H9 (cell line): ENCODE measurements at regions not wholly inside any gene's neighbourhood (a gene's known extent, or its start where the extent isn't known, plus 50 kb on each side); places are given as distances from the start of the nearest gene placed in this dataset.
A peak's percentile ranks its signal among the peaks of the same experiment; 100 is the strongest.

Experiments used
- DNase-seq: peaks from one replicate; pipeline ENCODE4 v3.0.0-alpha.2; 2017
- H2AFZ ChIP-seq: one replicate; pipeline ENCODE4 v1.6.1; 2013; ENCODE audit warnings: mild to moderate bottlenecking, low read length, control low read depth, moderate library complexity
- H2AK5ac ChIP-seq: 2 replicates; pipeline ENCODE4 v1.6.1; 2013; ENCODE audit warnings: low read length, control low read depth, mixed read lengths; ENCODE audit not compliant: insufficient read length
- H2BK120ac ChIP-seq: one replicate; pipeline ENCODE4 v1.6.1; 2013; ENCODE audit warnings: low read depth, mild to moderate bottlenecking, low read length, control low read depth, inconsistent platforms; ENCODE audit not compliant: poor library complexity, severe bottlenecking
- H2BK12ac ChIP-seq: 2 replicates; pipeline ENCODE4 v1.6.1; 2013; ENCODE audit warnings: low read length, control low read depth, mixed read lengths, low read depth; ENCODE audit not compliant: insufficient read length
- H2BK15ac ChIP-seq: 2 replicates; pipeline ENCODE4 v1.6.1; 2013; ENCODE audit warnings: low read depth, low read length, control low read depth
- H2BK20ac ChIP-seq: one replicate; pipeline ENCODE4 v1.6.1; 2013; ENCODE audit warnings: low read depth, mild to moderate bottlenecking, low read length, control low read depth, inconsistent platforms; ENCODE audit not compliant: poor library complexity, severe bottlenecking
- H2BK5ac ChIP-seq: 2 replicates; pipeline ENCODE4 v1.6.1; 2013; ENCODE audit warnings: low read length, control low read depth, mixed read lengths; ENCODE audit not compliant: insufficient read length
- H3K14ac ChIP-seq: 2 replicates; pipeline ENCODE4 v1.6.1; 2013; ENCODE audit warnings: low read length, control low read depth; ENCODE audit not compliant: insufficient read depth
- H3K18ac ChIP-seq: 2 replicates; pipeline ENCODE4 v1.6.1; 2013; ENCODE audit warnings: low read depth, mild to moderate bottlenecking, mixed read lengths, low read length, control low read depth; ENCODE audit not compliant: insufficient read length
- H3K23ac ChIP-seq: 2 replicates; pipeline ENCODE4 v1.6.1; 2013; ENCODE audit warnings: low read length, control low read depth, mixed read lengths, low read depth; ENCODE audit not compliant: insufficient read length
- H3K23me2 ChIP-seq: 2 replicates; pipeline ENCODE4 v1.6.1; 2013; ENCODE audit warnings: low read depth, mild to moderate bottlenecking, mixed read lengths, low read length, control low read depth; ENCODE audit not compliant: insufficient read length, poor library complexity, severe bottlenecking
- H3K27ac ChIP-seq: 2 replicates; pipeline ENCODE4 v1.5.1; 2013; ENCODE audit warnings: low read length, control low read depth, mixed read lengths, low read depth; ENCODE audit not compliant: insufficient read length
- H3K27me3 ChIP-seq: 2 replicates; pipeline ENCODE4 v1.6.1; 2013; ENCODE audit warnings: low read length, control low read depth, inconsistent platforms; ENCODE audit not compliant: insufficient read depth
- H3K4ac ChIP-seq: 2 replicates; pipeline ENCODE4 v1.6.1; 2013; ENCODE audit warnings: low read depth, mild to moderate bottlenecking, control low read depth, inconsistent platforms, low read length, moderate library complexity
- H3K4me1 ChIP-seq: 2 replicates; pipeline ENCODE4 v1.6.1; 2013; ENCODE audit warnings: low read length, control low read depth, inconsistent platforms; ENCODE audit not compliant: insufficient read depth
- H3K4me2 ChIP-seq: 2 replicates; pipeline ENCODE4 v1.6.1; 2013; ENCODE audit warnings: low read length, control low read depth, mixed read lengths; ENCODE audit not compliant: insufficient read length, insufficient read depth
- H3K56ac ChIP-seq: 2 replicates; pipeline ENCODE4 v1.6.1; 2013; ENCODE audit warnings: low read depth, mild to moderate bottlenecking, mixed read lengths, low read length, control low read depth; ENCODE audit not compliant: insufficient read length
- H3K79me1 ChIP-seq: 2 replicates; pipeline ENCODE4 v1.6.1; 2013; ENCODE audit warnings: low read depth, mild to moderate bottlenecking, moderate library complexity, low read length, control low read depth, inconsistent platforms; ENCODE audit not compliant: insufficient read depth, poor library complexity, severe bottlenecking
- H3K79me2 ChIP-seq: 2 replicates; pipeline ENCODE4 v1.6.1; 2013; ENCODE audit warnings: low read length, control low read depth, inconsistent platforms; ENCODE audit not compliant: insufficient read depth
- H3K9ac ChIP-seq: 2 replicates; pipeline ENCODE4 v1.6.1; 2013; ENCODE audit warnings: low read length, control low read depth, mixed read lengths; ENCODE audit not compliant: insufficient read length; ENCODE audit errors: extremely low read depth
- H3K9me3 ChIP-seq: one replicate; pipeline ENCODE4 v1.6.1; 2013; ENCODE audit warnings: low read depth, low read length, inconsistent platforms; ENCODE audit not compliant: control insufficient read depth
- H3T11ph ChIP-seq: one replicate; pipeline ENCODE4 v1.6.1; 2013; ENCODE audit warnings: mild to moderate bottlenecking, low read length, control low read depth, inconsistent platforms
- H4K20me1 ChIP-seq: one replicate; pipeline ENCODE4 v1.6.1; 2013; ENCODE audit not compliant: control insufficient read depth, insufficient read length, insufficient read depth
- H4K5ac ChIP-seq: 2 replicates; pipeline ENCODE4 v1.6.1; 2013; ENCODE audit warnings: low read depth, mild to moderate bottlenecking, mixed read lengths, low read length, control low read depth; ENCODE audit not compliant: insufficient read length
- H4K8ac ChIP-seq: replicated peaks from 2 replicates; pipeline ENCODE4 v1.6.1; 2013; ENCODE audit warnings: low read length, control low read depth, mixed read lengths, low read depth; ENCODE audit not compliant: insufficient read length
- H4K91ac ChIP-seq: 2 replicates; pipeline ENCODE4 v1.6.1; 2013; ENCODE audit warnings: low read depth, mild to moderate bottlenecking, moderate library complexity, mixed read lengths, low read length, control low read depth; ENCODE audit not compliant: insufficient read length
- H3K27ac Mint-ChIP-seq, 3 experiments: 2 replicates in 2 of 3; 3 replicates in 1 of 3; pipeline ENCODE4 v1.8.0; 2020 to 2021; ENCODE audit warnings: mixed read lengths in 3 of 3, mild to moderate bottlenecking in 1 of 3, moderate library complexity in 1 of 3
- H3K27me3 Mint-ChIP-seq: 2 replicates; pipeline ENCODE4 v1.8.0; 2021; ENCODE audit warnings: low read depth, mild to moderate bottlenecking, moderate library complexity, mixed read lengths
- H3K36me3 Mint-ChIP-seq, 3 experiments: 2 replicates in 2 of 3; 3 replicates in 1 of 3; pipeline ENCODE4 v1.8.0; 2020 to 2021; ENCODE audit warnings: low read depth in 3 of 3, mixed read lengths in 3 of 3; ENCODE audit not compliant: insufficient read depth in 1 of 3
- H3K4me1 Mint-ChIP-seq, 2 experiments: 2 replicates each; pipeline ENCODE4 v1.8.0; 2020; ENCODE audit warnings: mixed read lengths in 2 of 2
- H3K4me3 Mint-ChIP-seq, 2 experiments: 2 replicates in 1 of 2; 3 replicates in 1 of 2; pipeline ENCODE4 v1.8.0; 2020 to 2021; ENCODE audit warnings: mild to moderate bottlenecking in 2 of 2, mixed read lengths in 2 of 2, moderate library complexity in 1 of 2
- H3K9me3 Mint-ChIP-seq, 2 experiments: 2 replicates in 1 of 2; 3 replicates in 1 of 2; pipeline ENCODE4 v1.8.0; 2020; ENCODE audit warnings: mild to moderate bottlenecking in 2 of 2, mixed read lengths in 2 of 2, moderate library complexity in 1 of 2
- WGBS: extraction: QIAGEN DNeasy Blood & Tissue Kit; methylation state at CpG from one replicate; pipeline ENCODE4 v1.1.7; 2013; ENCODE audit warnings: missing lambda C conversion rate, low lambda C conversion rate, mixed read lengths; ENCODE audit not compliant: insufficient read length; ENCODE audit errors: extremely low coverage; 5-methylcytosine and 5-hydroxymethylcytosine counted together
- TF ChIP-seq, protein P1 (sequence below): fragments of 200-600 bp; sonication (generic); conservative IDR thresholded peaks from 3 replicates; pipeline ENCODE4 v1.8.0; 2021; ENCODE audit warnings: antibody characterized with exemption, mild to moderate bottlenecking

DNA sequence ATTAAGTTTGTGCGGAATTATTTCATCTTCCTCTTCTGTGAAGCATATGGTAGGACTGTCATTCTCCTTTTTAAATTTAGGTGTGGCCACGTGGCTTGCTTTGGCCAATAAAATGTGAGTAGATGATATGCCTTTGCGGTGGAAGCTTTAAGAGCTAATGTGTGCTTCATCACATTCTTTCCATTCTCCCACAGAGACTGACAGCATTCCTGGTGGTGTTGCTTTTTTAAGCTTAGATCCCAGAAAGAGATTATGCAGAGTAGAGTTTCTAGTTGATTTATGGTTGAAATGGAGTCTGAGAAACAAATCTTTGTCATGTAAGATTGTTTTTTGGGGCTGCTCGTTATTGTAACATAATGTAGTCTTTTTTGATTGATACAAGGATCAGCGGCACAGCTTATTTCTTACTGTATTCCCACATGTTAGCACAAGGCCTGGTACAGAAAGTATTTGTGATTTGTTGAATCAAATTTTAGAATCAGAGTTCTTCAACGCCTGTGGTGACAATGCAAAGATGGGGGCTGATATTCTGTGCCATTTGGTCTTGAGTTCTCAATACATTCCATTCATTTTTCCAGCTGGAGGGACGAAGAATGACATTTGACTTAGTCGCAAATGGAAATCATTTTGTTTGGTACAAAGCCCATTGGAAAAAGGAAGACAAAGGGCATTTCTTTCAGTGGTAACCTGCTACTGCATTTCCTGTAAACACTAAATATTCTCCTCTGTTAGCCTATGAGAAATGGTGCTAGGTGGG lies 209.9 kb upstream of the VLDLR start:
- H3T11ph ChIP-seq, result no peak overlapping the region
- H3K9me3 ChIP-seq, result no peaks in the 10 kb centered on the region
- peaks cover 0 to 7% (median 0%) of the 10 kb centered on the region in 3 experiments; a peak in 2 of 7 replicates for H3K36me3 Mint-ChIP-seq
- H3K9ac ChIP-seq, result no peak overlapping the region
- H3K4me1 Mint-ChIP-seq, result peaks cover 22 to 24% of the 10 kb centered on the region in 2 experiments
- H4K20me1 ChIP-seq, result no peaks in the 10 kb centered on the region
- peak overlapping the region in 2 of 3 experiments; percentile 85 to 89; a peak in 5 of 7 replicates for H3K27ac Mint-ChIP-seq
- H3K79me1 ChIP-seq, result no peaks in the 10 kb centered on the region
- H2BK5ac ChIP-seq, result no peak overlapping the region
- no peak for DNase-seq
- H3K27me3 ChIP-seq, result no peaks in the 10 kb centered on the region
- H4K91ac ChIP-seq, result no peak overlapping the region
- no peaks in the 10 kb centered on the region for H3K23me2 ChIP-seq
- H2BK120ac ChIP-seq, result no peak overlapping the region
- no peak overlapping the region for H3K23ac ChIP-seq
- WGBS, result no CpG with 5 or more reads among the region's 8 CpGs
- H3K4me1 ChIP-seq, result no peaks in the 10 kb centered on the region
- H3K4ac ChIP-seq, result no peak overlapping the region
- no peaks in the 10 kb centered on the region for H3K79me2 ChIP-seq
- H3K9me3 Mint-ChIP-seq, result no peaks in the 10 kb centered on the region
- no peak overlapping the region for H3K4me3 Mint-ChIP-seq
- no peak overlapping the region for H2BK15ac ChIP-seq
- no peak overlapping the region for H3K14ac ChIP-seq
- H2BK12ac ChIP-seq, result no peak overlapping the region
- TF ChIP-seq, protein P1, sequence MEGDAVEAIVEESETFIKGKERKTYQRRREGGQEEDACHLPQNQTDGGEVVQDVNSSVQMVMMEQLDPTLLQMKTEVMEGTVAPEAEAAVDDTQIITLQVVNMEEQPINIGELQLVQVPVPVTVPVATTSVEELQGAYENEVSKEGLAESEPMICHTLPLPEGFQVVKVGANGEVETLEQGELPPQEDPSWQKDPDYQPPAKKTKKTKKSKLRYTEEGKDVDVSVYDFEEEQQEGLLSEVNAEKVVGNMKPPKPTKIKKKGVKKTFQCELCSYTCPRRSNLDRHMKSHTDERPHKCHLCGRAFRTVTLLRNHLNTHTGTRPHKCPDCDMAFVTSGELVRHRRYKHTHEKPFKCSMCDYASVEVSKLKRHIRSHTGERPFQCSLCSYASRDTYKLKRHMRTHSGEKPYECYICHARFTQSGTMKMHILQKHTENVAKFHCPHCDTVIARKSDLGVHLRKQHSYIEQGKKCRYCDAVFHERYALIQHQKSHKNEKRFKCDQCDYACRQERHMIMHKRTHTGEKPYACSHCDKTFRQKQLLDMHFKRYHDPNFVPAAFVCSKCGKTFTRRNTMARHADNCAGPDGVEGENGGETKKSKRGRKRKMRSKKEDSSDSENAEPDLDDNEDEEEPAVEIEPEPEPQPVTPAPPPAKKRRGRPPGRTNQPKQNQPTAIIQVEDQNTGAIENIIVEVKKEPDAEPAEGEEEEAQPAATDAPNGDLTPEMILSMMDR, result no peak
- H3K4me2 ChIP-seq, result no peak overlapping the region
- H4K8ac ChIP-seq, result no peak overlapping the region
- no peaks in the 10 kb centered on the region for H3K27me3 Mint-ChIP-seq
- no peak overlapping the region for H3K56ac ChIP-seq
- H2AK5ac ChIP-seq, result no peak overlapping the region
- no peak overlapping the region for H4K5ac ChIP-seq
- H2AFZ ChIP-seq, result no peak overlapping the region
- no peak overlapping the region for H3K18ac ChIP-seq
- no peak overlapping the region for H2BK20ac ChIP-seq
- H3K27ac ChIP-seq, result no peak overlapping the region
